GM12878 (cell line): ENCODE measurements at regions not wholly inside any gene's neighbourhood (a gene's known extent, or its start where the extent isn't known, plus 50 kb on each side); places are given as distances from the start of the nearest gene placed in this dataset.
A peak's percentile ranks its signal among the peaks of the same experiment; 100 is the strongest.

Source experiments
- ATAC-seq: fragments of 200-7000 bp; cut with Tn5 transposase; 3 replicates; pipeline ENCODE4 v1.9.1; 2020; ENCODE audit warnings: mild to moderate bottlenecking, moderate library complexity
- BruUV-seq: library from RNA; stranded (reverse); fragments of 400-500 nt; replicated peaks from 2 replicates; lab custom pipeline; 2021; lab: Mats Ljungman, UMichigan
- CTCF ChIA-PET: fragments of 300-600 bp; sonication (Branson Sonifier 250); formaldehyde crosslinking; extraction: SDS; loops from one replicate; lab custom pipeline; 2021; ENCODE audit warnings: inconsistent platforms; lab: Yijun Ruan, JAX
- POLR2A ChIA-PET: fragments of 350-600 bp; formaldehyde crosslinking; extraction: SDS; loops from one replicate; lab custom pipeline; 2021; ENCODE audit warnings: inconsistent platforms; lab: Charles Lee
- RAD21 ChIA-PET: fragments of 300-600 bp; sonication (Branson Sonifier 250); formaldehyde crosslinking; loops from one replicate; lab custom pipeline; 2023; ENCODE audit warnings: antibody characterized with exemption; ENCODE audit not compliant: unreplicated experiment; lab: Charles Lee
- SMC1A ChIA-PET: fragments of 300-600 bp; sonication (Branson Sonifier 250); formaldehyde crosslinking; loops from one replicate; lab custom pipeline; 2023; ENCODE audit not compliant: unreplicated experiment, uncharacterized antibody; lab: Charles Lee
- DNase-seq: peaks from one replicate; pipeline ENCODE4 v3.0.0-alpha.2; 2011; ENCODE audit warnings: low read depth, low spot score
- FAIRE-seq: peaks from 3 replicates; lab custom pipeline; 2011; peaks lifted over from hg19 to GRCh38; lab: Jason Lieb, UNC
- H2AFZ ChIP-seq: 2 replicates; pipeline ENCODE4 v1.6.0; 2011; ENCODE audit warnings: low read depth, low read length, control low read depth; ENCODE audit not compliant: control insufficient read depth
- H3K27ac ChIP-seq: 2 replicates; pipeline ENCODE4 v1.5.1; 2011; ENCODE audit warnings: control low read depth; ENCODE audit not compliant: control insufficient read depth, insufficient read depth
- H3K27me3 ChIP-seq, 2 experiments: replicated peaks in 1 of 2; 2 replicates each; pipeline versions ENCODE4 v1.6.0 to v1.6.1; 2011; ENCODE audit warnings: low read length in 1 of 2; ENCODE audit not compliant: control insufficient read depth in 2 of 2, insufficient read depth in 2 of 2
- H3K36me3 ChIP-seq, 2 experiments: 2 replicates each; pipeline ENCODE4 v1.5.1; 2011; ENCODE audit warnings: low read length in 1 of 2; ENCODE audit not compliant: control insufficient read depth in 2 of 2, insufficient read depth in 2 of 2
- H3K4me1 ChIP-seq: 2 replicates; pipeline ENCODE4 v1.6.1; 2011; ENCODE audit warnings: mild to moderate bottlenecking, low read length, moderate library complexity, mixed read lengths; ENCODE audit not compliant: control insufficient read depth, insufficient read depth
- H3K4me2 ChIP-seq: 2 replicates; pipeline ENCODE4 v1.6.0; 2011; ENCODE audit warnings: control low read depth; ENCODE audit not compliant: control insufficient read depth, insufficient read depth
- H3K4me3 ChIP-seq: fragments of 200-600 bp; sonication (generic); 2 replicates; pipeline ENCODE4 v1.5.1; 2016
- H3K79me2 ChIP-seq: 2 replicates; pipeline ENCODE4 v1.6.0; 2011; ENCODE audit warnings: low read length; ENCODE audit not compliant: control insufficient read depth, insufficient read depth
- H3K9ac ChIP-seq: 2 replicates; pipeline ENCODE4 v1.8.0; 2011; ENCODE audit warnings: low read length, control low read depth, mixed read lengths; ENCODE audit not compliant: control insufficient read depth, insufficient read depth
- H3K9me3 ChIP-seq: replicated peaks from 3 replicates; pipeline ENCODE4 v1.5.1; 2011; ENCODE audit warnings: mild to moderate bottlenecking, low read length; ENCODE audit not compliant: control insufficient read depth, insufficient read depth
- H4K20me1 ChIP-seq: 2 replicates; pipeline ENCODE4 v1.6.0; 2011; ENCODE audit not compliant: control insufficient read depth, insufficient read depth
- CEBPB ChIP-seq, 2 experiments: fragments of 150-350 bp in 1 of 2; IDR thresholded peaks; 2 replicates each; pipeline ENCODE4 v1.6.1; 2012 to 2014; ENCODE audit warnings: low read depth in 2 of 2, low read length in 2 of 2, borderline replicate concordance in 1 of 2, inconsistent platforms in 1 of 2
- CHD1 ChIP-seq: IDR thresholded peaks from 2 replicates; pipeline ENCODE4 v1.6.1; 2012; ENCODE audit warnings: low read depth, low read length, improper control_type of control experiment
- FOXK2 ChIP-seq: fragments of 450-650 bp; IDR thresholded peaks from 2 replicates; pipeline ENCODE4 v1.6.1; 2017; ENCODE audit warnings: mild to moderate bottlenecking, moderate library complexity
- KAT2A ChIP-seq: conservative IDR thresholded peaks from 2 replicates; pipeline ENCODE4 v1.6.1; 2011; ENCODE audit warnings: low read depth, low read length; ENCODE audit not compliant: control insufficient read depth
- POU2F2 ChIP-seq: IDR thresholded peaks from 3 replicates; pipeline ENCODE4 v1.6.1; 2011; ENCODE audit warnings: low read depth, mild to moderate bottlenecking, low read length, borderline replicate concordance
- RAD21 ChIP-seq: IDR thresholded peaks from 2 replicates; pipeline ENCODE4 v1.6.1; 2011; ENCODE audit warnings: mild to moderate bottlenecking, low read depth, low read length, moderate library complexity; ENCODE audit not compliant: insufficient read depth
- SMC3 ChIP-seq: IDR thresholded peaks from 2 replicates; pipeline ENCODE4 v1.6.1; 2011; ENCODE audit warnings: low read length, improper control_type of control experiment, borderline replicate concordance
- TCF7 ChIP-seq: IDR thresholded peaks from 2 replicates; pipeline ENCODE4 v1.6.1; 2014; ENCODE audit warnings: antibody characterized with exemption, borderline replicate concordance
- YY1 ChIP-seq: IDR thresholded peaks from 2 replicates; pipeline ENCODE4 v1.6.1; 2011; ENCODE audit warnings: low read depth, mild to moderate bottlenecking, low read length
- WGBS: methylation state at CpG from one replicate; pipeline ENCODE4 v1.1.6; 2016; ENCODE audit warnings: low lambda C conversion rate; ENCODE audit not compliant: insufficient replicate concordance, insufficient coverage; ENCODE audit errors: missing lambda C conversion rate; 5-methylcytosine and 5-hydroxymethylcytosine counted together
- in situ Hi-C: fragments of 300-500 bp; cut with MboI; formaldehyde crosslinking; loops from 9 replicates; pipeline ENCODE4 v1.14.3; 2018; ENCODE audit warnings: mixed read lengths
- intact Hi-C: fragments of 100-400 bp; cut with micrococcal nuclease; formaldehyde crosslinking; loops from one replicate; pipeline ENCODE4 v1.14.2; 2022; ENCODE audit not compliant: unreplicated experiment
- TF ChIP-seq, protein P1 (sequence below), 3 experiments: IDR thresholded peaks in 2 of 3; conservative IDR thresholded peaks in 1 of 3; 2 replicates each; pipeline ENCODE4 v1.5.1; 2011; ENCODE audit warnings: low read depth in 3 of 3, low read length in 3 of 3, mild to moderate bottlenecking in 3 of 3, control low read depth in 2 of 3, moderate library complexity in 2 of 3, inconsistent platforms in 1 of 3, mixed read lengths in 1 of 3; ENCODE audit not compliant: control insufficient read depth in 2 of 3, insufficient read depth in 1 of 3; ENCODE audit errors: extremely low read depth in 1 of 3
- TF ChIP-seq, protein P2 (sequence below): fragments of 450-650 bp; IDR thresholded peaks from 2 replicates; pipeline ENCODE4 v1.6.1; 2018; ENCODE audit warnings: mild to moderate bottlenecking, low read depth, moderate library complexity; ENCODE audit not compliant: partially characterized antibody
- TF ChIP-seq, protein P3 (sequence below): fragments of 450-650 bp; formaldehyde crosslinking; IDR thresholded peaks from 2 replicates; pipeline ENCODE4 v1.4.0; 2020; ENCODE audit warnings: mild to moderate bottlenecking, moderate library complexity

DNA sequence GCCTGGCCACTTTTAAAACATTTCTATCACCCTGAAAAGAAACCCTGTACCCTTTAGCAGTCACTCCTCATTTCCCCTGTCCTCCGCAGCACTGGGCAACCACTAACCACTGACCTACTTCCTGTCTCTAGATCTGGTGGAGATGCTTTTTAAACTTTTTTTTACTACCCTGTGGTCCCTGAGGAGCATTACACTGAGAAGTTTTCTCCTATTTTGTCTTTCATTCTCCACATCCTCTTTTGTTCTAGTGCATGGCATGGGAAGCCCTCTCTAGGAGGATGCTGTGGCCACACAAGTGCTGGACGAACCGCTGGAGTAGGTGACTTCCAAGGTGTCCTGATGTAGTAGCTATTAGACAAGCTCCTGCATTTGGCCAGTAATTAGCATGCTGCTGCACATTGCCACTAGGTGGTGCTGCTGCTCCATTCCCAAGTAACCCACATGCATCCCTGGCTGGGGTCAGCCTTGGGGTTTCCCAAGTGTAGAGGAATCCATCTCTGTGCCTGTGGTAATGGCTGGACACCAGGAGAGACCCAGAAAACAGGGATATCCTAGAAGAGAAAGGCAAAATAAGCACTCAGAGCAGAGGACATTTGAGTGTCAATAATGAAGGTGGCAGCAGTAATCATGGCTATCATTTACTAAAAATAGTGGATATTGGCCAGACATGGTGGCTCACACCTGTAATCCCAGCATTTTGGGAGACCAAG lies 143.8 kb upstream of the CRHR1 start:
- CTCF ChIA-PET, result interaction anchor here (0.6 to 3.0 kb wide), 20 partner anchors 9 to 307 kb away, joined by 3 to 48 read pairs (median 3); no protein-coding TSS in a partner anchor
- H3K27ac ChIP-seq, result no peak overlapping the region
- RAD21 ChIA-PET, result interaction anchor here (0.6 to 3.6 kb wide), 8 partner anchors 11 to 421 kb away, joined by 3 to 32 read pairs (median 4); no protein-coding TSS in a partner anchor
- H3K9ac ChIP-seq, result no peak overlapping the region
- H3K36me3 ChIP-seq, result peaks cover 2 to 3% of the 10 kb centered on the region in 2 experiments; a peak in 3 of 4 replicates
- TF ChIP-seq, protein P1, sequence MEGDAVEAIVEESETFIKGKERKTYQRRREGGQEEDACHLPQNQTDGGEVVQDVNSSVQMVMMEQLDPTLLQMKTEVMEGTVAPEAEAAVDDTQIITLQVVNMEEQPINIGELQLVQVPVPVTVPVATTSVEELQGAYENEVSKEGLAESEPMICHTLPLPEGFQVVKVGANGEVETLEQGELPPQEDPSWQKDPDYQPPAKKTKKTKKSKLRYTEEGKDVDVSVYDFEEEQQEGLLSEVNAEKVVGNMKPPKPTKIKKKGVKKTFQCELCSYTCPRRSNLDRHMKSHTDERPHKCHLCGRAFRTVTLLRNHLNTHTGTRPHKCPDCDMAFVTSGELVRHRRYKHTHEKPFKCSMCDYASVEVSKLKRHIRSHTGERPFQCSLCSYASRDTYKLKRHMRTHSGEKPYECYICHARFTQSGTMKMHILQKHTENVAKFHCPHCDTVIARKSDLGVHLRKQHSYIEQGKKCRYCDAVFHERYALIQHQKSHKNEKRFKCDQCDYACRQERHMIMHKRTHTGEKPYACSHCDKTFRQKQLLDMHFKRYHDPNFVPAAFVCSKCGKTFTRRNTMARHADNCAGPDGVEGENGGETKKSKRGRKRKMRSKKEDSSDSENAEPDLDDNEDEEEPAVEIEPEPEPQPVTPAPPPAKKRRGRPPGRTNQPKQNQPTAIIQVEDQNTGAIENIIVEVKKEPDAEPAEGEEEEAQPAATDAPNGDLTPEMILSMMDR (IDR thresholded peaks at IDR 0.05 in 2 of 3, conservative IDR thresholded peaks at IDR 0.05 in 1 of 3; ENCODE audit: control insufficient read depth in 2 of 3, extremely low read depth in 1 of 3, insufficient read depth in 1 of 3, low read depth in 3 of 3, low read length in 3 of 3), result peak; percentile 95 to 99 (median 96)
- TF ChIP-seq FOXK2 (no peak), YY1 (0 out of 2 replicates have a peak, but pooled peaks have one; percentile 12), KAT2A (no peak), POU2F2 (peak; percentile 85; the same call in 2 of the 3 replicates), CEBPB (IDR thresholded peaks at IDR 0.05; ENCODE audit: borderline replicate concordance in 1 of 2, low read depth in 2 of 2, low read length in 2 of 2) (no peak), TCF7 (no peak), SMC3 (peak; percentile 64; the same call in 1 of the 2 replicates), RAD21 (peak; percentile 90), CHD1 (no peak)
- TF ChIP-seq, protein P2, sequence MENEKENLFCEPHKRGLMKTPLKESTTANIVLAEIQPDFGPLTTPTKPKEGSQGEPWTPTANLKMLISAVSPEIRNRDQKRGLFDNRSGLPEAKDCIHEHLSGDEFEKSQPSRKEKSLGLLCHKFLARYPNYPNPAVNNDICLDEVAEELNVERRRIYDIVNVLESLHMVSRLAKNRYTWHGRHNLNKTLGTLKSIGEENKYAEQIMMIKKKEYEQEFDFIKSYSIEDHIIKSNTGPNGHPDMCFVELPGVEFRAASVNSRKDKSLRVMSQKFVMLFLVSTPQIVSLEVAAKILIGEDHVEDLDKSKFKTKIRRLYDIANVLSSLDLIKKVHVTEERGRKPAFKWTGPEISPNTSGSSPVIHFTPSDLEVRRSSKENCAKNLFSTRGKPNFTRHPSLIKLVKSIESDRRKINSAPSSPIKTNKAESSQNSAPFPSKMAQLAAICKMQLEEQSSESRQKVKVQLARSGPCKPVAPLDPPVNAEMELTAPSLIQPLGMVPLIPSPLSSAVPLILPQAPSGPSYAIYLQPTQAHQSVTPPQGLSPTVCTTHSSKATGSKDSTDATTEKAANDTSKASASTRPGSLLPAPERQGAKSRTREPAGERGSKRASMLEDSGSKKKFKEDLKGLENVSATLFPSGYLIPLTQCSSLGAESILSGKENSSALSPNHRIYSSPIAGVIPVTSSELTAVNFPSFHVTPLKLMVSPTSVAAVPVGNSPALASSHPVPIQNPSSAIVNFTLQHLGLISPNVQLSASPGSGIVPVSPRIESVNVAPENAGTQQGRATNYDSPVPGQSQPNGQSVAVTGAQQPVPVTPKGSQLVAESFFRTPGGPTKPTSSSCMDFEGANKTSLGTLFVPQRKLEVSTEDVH, result no peak
- TF ChIP-seq, protein P3, sequence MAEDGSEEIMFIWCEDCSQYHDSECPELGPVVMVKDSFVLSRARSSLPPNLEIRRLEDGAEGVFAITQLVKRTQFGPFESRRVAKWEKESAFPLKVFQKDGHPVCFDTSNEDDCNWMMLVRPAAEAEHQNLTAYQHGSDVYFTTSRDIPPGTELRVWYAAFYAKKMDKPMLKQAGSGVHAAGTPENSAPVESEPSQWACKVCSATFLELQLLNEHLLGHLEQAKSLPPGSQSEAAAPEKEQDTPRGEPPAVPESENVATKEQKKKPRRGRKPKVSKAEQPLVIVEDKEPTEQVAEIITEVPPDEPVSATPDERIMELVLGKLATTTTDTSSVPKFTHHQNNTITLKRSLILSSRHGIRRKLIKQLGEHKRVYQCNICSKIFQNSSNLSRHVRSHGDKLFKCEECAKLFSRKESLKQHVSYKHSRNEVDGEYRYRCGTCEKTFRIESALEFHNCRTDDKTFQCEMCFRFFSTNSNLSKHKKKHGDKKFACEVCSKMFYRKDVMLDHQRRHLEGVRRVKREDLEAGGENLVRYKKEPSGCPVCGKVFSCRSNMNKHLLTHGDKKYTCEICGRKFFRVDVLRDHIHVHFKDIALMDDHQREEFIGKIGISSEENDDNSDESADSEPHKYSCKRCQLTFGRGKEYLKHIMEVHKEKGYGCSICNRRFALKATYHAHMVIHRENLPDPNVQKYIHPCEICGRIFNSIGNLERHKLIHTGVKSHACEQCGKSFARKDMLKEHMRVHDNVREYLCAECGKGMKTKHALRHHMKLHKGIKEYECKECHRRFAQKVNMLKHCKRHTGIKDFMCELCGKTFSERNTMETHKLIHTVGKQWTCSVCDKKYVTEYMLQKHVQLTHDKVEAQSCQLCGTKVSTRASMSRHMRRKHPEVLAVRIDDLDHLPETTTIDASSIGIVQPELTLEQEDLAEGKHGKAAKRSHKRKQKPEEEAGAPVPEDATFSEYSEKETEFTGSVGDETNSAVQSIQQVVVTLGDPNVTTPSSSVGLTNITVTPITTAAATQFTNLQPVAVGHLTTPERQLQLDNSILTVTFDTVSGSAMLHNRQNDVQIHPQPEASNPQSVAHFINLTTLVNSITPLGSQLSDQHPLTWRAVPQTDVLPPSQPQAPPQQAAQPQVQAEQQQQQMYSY, result no peak
- SMC1A ChIA-PET, result interaction anchor here (0.6 to 3.6 kb wide), 2 partner anchors 191 to 1784 kb away, joined by 3 to 19 read pairs; no protein-coding TSS in a partner anchor
- FAIRE-seq (peak; percentile 91), DNase-seq (peak; percentile 34), ATAC-seq (peak; percentile 96)
- intact Hi-C loops (loop anchor here (1.0 kb wide), 2 partner anchors 192 to 212 kb away; no protein-coding TSS in a partner anchor), in situ Hi-C loops (loop anchor here (5.0 kb wide), 1 partner anchor 192 kb away; no protein-coding TSS in a partner anchor)
- H3K4me2 ChIP-seq, result no peak overlapping the region
- H3K9me3 ChIP-seq, result no peaks in the 10 kb centered on the region
- H3K79me2 ChIP-seq, result no peaks in the 10 kb centered on the region
- H3K4me1 ChIP-seq, result no peaks in the 10 kb centered on the region; the same call in 1 of the 2 replicates
- 0% methylated on average over 3 of the region's 3 CpGs for WGBS
- no peak overlapping the region for H2AFZ ChIP-seq
- BruUV-seq, result no TSS peak
- POLR2A ChIA-PET, result no interaction called here
- H4K20me1 ChIP-seq, result 0 out of 2 replicates have a peak, but pooled peaks cover 3% of the 10 kb centered on the region
- H3K27me3 ChIP-seq, result no peaks in the 10 kb centered on the region
- no peak overlapping the region for H3K4me3 ChIP-seq
